HG03442 (cell line): ENCODE measurements at regions not wholly inside any gene's neighbourhood (a gene's known extent, or its start where the extent isn't known, plus 50 kb on each side); places are given as distances from the start of the nearest gene placed in this dataset.

ENCODE experiments used
- ATAC-seq: cut with Tn5 transposase; IDR thresholded peaks from one replicate; pipeline ENCODE4 v1.9.1; 2021; ENCODE audit warnings: mild to moderate bottlenecking, moderate library complexity; ENCODE audit not compliant: unreplicated experiment

- no peak for ATAC-seq
Observed at GRCh38 chr3:28877912-28878311, 403.0 kb upstream of the RBMS3 start.

DNA sequence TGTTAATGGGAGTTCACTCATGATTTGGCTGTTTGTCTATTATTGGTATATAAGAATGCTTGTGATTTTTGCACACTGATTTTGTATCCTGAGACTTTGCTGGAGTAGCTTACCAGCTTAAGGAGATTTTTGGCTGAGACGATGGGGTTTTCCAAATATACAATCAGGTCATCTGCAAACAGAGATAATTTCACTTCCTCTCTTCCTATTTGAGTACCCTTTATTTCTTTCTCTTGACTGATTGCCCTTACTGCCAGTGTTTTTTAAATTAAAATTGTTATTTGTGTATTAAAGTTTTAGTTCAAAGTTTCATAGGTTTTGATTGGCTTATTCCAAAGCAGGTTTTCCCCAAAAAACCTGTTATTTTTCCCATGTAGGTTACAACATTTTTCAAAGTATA, 390.5 kb upstream of the RBMS3 start:
- no peak for ATAC-seq

DNA sequence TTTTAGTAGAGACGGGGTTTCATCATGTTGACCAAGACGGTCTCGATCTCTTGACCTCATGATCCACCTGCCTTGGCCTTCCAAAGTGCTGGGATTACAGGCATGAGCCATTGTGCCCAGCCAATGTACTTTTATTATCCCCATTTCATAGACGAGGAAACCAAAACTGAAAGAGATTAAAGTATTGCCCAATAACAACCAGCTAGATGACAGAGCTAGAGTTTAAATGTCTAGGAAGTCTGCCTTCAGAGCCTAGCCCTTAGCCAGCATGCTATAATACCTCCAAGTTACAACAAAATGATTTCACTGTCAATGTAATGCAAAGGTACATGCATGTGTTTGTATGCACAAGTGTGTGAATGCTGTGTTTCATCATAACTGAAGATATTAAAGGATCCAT, 389.4 kb upstream of the RBMS3 start:
- no peak for ATAC-seq

GRCh38 chr3:28900301-28900700, 380.6 kb upstream of the RBMS3 start:
- ATAC-seq, result no peak

DNA sequence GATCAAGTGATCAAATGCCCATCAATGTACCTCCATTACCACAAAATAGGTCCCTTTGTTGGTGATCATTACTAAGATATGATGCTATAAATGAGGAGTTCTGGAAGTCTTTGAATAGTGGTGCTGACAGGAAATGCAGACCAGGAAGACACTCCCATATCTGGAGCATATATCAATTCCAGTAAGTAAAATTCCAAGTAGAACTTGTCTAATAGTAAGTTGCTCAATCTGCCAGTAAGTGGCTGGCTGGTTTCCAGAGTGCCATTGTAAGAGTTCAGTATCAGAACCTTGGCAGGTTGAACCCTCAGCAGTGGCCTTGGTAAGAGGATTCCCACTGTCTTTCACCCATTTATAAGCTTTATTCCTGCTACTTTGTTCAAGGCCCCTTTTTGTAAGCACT, 379.9 kb upstream of the RBMS3 start:
- ATAC-seq, result no peak

DNA sequence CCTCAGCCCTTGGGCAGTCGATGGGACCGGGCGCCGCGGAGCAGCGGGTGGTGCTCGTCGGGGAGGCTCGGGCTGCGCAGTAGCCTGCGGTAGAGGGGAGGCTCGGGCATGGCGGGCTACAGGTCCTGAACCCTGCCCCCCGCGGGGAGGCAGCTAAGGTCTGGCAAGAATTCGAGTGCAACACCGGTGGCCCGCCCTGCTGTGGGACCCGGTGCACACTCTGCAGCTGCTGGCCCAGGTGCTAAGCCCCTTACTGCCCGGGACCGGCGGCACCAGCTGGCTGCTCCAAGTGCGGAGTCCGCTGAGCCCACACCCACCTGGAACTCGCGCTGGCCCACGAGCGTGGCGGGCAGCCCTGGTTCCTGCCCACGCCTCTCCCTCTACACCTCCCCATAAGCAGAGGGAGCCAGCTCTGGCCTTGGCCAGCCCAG, 377.7 kb upstream of the RBMS3 start:
- no peak for ATAC-seq

GRCh38 chr3:28905798-28906197, 375.1 kb upstream of the RBMS3 start:
- ATAC-seq, result no peak

DNA sequence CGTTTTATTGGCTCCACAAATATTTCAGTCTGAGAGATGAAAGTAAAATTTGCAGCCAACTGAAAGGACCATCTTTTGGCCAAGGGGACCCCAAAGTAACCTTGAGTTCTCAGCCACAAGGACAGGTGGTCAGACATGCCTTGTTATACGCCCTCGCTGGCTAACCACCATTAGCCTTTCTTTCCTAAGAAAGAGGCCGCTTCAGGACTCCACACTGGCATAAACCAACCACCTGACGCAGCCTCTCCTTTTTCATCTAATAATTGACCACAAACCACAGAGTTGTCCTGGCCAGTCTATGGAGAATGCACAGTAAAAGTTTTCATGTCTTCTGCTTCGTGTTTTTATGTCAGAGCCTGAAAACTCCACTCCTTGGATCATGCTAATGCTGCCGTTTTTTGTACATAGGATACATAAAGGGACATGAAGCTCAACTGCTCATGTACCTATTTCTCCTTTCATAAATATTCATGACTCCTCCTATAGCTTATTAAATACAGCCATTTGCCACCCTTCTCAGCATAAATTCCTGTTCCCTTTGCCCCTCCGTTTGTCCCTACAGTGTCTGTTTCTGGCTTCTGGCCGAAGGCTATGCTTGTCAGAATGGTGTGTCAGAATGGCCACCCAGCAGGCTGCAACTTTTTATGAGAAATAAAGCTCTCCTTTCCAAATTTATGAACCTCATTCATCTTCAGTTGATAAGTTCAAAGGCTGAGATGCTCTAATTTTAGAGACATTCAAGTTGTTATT, 374.1 kb upstream of the RBMS3 start:
- no peak for ATAC-seq

GRCh38 chr3:28907616-28908015, 373.3 kb upstream of the RBMS3 start:
- ATAC-seq, result no peak

- no peak for ATAC-seq
Observed at GRCh38 chr3:28912120-28912885, 368.6 kb upstream of the RBMS3 start.

DNA sequence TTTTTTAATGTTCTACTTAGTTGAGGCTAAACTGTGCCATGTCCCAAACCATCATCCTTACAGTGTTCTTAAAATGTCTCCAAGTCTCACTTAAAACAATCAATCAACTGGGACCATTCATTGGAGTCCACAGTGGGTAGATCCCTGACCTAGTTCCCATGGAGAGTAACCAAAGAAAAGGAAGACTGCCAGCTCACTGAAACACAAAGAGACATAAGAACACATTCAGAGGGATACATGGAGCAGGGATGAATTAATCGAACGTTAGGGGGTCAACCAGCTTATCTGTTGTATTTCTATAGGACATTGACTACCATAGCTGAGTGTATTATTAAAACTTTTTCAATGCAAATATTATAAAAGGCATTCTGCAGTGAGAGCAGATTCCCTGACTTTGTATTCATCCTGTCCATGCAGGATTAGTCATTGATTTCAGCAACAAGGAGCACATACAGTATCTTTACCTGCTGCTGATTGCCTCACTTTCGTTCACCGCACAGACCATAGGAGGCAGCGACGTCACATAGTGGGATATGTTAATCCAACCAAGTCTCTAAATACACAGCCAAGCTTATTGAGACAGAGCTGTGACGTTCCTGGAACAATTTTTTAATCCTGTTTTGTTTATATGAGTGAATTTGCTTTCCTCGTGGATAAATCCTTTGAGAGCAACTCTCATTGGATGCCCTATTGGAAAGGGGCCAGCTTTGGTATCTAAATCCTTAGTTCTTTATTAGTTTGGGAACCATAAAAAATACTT, 364.9 kb upstream of the RBMS3 start:
- no peak for ATAC-seq

DNA sequence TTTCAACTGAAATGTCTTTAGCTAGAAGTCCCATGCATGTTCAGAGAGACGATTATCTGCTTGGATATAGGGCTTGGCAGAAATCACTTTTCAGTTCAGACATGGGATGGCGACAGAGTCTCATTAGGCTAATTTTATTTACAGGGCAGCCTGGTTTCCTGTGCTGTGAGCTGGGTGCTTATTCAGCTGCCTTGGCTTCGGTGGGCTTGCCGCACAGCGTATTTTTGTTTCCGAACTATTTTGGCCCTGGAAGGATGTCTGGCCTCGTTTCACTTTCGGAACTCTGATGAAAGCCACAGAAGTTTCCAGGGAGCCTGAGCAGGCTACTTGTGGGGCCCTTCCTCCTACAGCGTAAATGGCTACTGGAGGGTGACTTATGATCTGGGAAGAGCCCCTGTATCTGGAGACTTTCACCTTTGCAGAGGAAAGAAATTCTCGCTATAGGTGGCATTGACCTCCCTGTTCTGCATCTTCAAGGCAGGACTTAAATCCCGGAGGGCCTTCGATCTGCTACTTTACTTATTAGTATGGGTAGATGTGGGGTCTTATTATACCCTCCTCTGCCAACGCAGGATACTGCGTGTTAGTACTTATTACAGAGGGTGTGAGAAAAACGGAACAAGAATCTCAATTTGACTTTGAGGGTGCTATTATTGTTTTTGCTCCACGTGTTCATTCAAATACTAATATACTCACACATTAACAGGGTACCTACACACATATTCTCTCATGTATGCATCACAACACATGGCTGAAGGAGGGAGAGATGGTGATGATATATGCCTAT, 364.0 kb upstream of the RBMS3 start:
- peak; percentile 85 for ATAC-seq

GRCh38 chr3:28917895-28918475, 362.9 kb upstream of the RBMS3 start:
- ATAC-seq, result no peak

- ATAC-seq, result no peak
Observed at GRCh38 chr3:28922376-28922775, 358.5 kb upstream of the RBMS3 start.

GRCh38 chr3:28923994-28924393, 356.9 kb upstream of the RBMS3 start:
- no peak for ATAC-seq

GRCh38 chr3:28924744-28925360, 356.0 kb upstream of the RBMS3 start:
- ATAC-seq, result no peak

- no peak for ATAC-seq
Observed at GRCh38 chr3:28933337-28933736, 347.5 kb upstream of the RBMS3 start.

DNA sequence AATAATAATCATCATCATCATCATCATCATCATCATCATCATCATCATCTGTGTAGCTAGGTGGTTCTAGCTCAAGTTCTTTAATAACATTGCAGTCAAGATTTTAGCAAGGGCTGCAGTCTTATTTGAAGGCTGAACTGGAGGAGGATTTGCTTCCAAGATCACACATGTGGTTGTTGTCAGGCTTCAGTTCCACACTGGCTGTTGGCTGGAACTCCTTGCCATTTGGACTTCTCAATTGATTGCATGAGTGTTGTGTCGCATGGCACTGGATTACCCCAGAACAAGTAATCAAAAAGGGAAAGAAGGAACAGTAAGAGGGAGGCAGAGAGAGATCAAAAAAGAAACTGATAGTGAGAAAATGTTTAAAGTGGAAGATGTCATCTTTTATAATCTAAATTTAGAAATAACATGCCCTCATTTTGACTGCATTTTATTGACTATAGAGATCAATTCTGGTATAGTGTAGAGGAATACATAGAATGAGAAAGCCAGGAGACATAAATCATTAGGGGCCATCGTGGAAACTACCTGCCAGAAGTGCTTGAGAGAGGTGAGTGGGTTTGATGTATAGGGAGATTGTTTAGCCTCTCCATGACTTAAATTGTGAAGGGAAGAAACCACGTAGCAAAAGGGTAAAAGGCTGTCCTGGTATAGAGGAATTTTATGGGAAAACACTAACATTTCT, 346.6 kb upstream of the RBMS3 start:
- ATAC-seq, result peak; percentile 35

- peak; percentile 37 for ATAC-seq
Observed at GRCh38 chr3:28935146-28935545, 345.7 kb upstream of the RBMS3 start.
